NB4 (cell line): ENCODE measurements at regions not wholly inside any gene's neighbourhood (a gene's known extent, or its start where the extent isn't known, plus 50 kb on each side); places are given as distances from the start of the nearest gene placed in this dataset.

Experiments
- CTCF ChIP-seq: IDR thresholded peaks from one replicate; pipeline ENCODE4 v1.5.1; 2012; ENCODE audit warnings: low read depth, low read length
- MAX ChIP-seq: IDR thresholded peaks from 2 replicates; pipeline ENCODE4 v1.6.1; 2011; ENCODE audit warnings: low read depth, low read length
- MYC ChIP-seq: IDR thresholded peaks from 2 replicates; pipeline ENCODE4 v1.6.1; 2011; ENCODE audit warnings: low read depth, low read length
- POLR2A ChIP-seq: IDR thresholded peaks from 2 replicates; pipeline ENCODE4 v1.6.1; 2011; ENCODE audit warnings: mild to moderate bottlenecking; ENCODE audit not compliant: insufficient read length; ENCODE audit errors: extremely low read depth

DNA sequence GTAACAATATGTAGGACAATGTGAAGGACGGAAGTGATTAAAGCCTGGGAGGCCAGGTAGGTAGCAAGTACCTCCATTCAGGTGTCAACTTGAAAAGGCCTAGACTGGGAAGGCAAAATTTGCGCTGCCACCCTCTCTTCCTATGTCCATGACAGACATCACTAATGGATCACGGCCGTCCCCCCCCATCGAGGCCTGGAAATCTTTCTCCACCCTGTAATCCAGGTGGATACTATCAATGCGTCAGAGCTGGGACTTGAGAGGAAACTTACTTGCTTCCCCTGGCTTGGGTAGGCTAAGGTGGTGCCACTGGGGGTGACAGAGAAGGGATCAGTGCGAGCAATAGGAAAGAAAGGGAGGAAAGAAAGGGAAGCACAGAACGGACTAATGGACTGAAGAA lies 156.1 kb downstream of the SALL1 start:
- TF ChIP-seq CTCF (no peak), POLR2A (no peak), MAX (no peak), MYC (no peak)
